C1 segment of cervical spinal cord (tissue), 14 donors: ENCODE measurements at regions not wholly inside any gene's neighbourhood (a gene's known extent, or its start where the extent isn't known, plus 50 kb on each side); places are given as distances from the start of the nearest gene placed in this dataset.
"Not testable (repeated sequence)": the region's sequence is repeated elsewhere in the genome, so short reads cannot be mapped to it uniquely, and the experiment has no call there.

ENCODE experiments used
- DNase-seq, 14 donors: peaks; one replicate each; lab custom pipeline; 2025; lab: John Stamatoyannopoulos, UW

DNA sequence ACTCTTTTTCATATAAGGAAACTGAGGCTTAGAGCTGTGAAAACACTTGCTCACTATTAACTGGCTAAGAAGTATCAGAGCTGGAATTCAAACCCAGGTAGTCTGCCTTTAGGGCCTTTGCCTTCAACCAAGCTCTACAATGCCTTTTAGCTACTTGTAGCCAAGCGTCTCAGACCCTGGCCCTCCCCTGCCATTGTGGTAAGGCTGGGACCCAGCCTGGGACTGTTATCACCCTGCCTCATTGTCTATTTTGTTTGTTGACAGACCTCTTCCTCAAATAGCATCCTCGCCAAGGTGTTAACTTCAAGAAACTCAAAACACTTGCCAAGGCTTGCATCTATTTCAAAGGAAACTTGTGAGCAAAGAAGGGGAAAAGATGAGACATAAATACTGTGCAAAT is 76.7 kb upstream of the CD28 start:
- no peak for DNase-seq

DNA sequence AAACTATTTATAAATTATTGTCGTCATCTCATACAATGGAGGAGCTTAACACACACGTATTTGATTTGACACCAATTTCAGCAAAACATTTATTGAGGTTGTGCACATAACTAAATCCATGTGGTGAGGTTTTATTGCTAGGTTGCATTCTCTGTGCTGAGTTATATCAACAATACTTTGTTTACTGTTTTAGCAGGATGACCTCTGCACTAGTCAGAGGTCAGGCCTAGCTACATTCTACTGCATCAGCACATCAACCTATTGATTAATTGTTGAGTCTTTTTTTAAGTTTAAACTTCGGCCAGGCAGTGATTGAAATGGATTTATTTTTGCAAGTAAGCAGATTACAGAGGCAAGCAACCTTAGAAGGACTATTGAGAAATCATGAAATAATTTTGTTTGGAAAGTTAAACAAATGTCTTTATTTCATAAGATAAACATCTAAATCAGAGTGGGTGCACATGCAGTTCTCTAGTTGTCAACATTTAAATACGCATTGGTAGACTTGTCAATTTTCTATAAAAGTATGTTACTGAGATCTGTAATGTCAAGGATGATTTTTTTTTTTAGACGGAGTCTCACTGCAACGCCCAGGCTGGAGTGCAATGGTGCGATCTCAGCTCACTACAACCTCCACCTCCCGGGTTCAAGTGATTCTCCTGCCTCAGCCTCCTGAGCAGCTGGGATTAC is 75.2 kb upstream of the CD28 start:
- no peak for DNase-seq

- DNase-seq, result peak in 5 of 14 donors; percentile 5 to 14 (median 5)
These were observed 69.6 kb upstream of the CD28 start for GRCh38 chr2:203636588-203637470.

- no peak for DNase-seq
These were observed 68.8 kb upstream of the CD28 start for GRCh38 chr2:203637471-203638167.

GRCh38 chr2:203641865-203642264 is 64.6 kb upstream of the CD28 start:
- not testable (repeated sequence) for DNase-seq

DNA sequence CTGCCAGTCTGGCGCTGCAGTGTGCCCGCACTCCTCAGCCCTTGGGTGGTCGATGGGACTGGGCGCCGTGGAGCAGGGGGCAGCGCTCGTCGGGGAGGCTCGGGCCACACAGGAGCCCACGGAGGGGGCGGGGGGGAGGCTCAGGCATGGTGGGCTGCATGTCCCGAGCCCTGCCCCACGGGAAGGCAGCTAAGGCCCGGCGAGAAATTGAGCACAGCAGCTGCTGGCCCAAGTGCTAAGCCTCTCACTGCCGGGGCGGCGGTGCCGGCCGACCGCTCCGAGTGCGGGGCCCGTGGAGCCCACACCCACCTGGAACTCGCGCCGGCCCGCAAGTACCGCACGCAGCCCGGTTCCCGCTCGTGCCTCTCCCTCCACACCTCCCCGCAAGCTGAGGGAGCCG is 63.6 kb upstream of the CD28 start:
- DNase-seq, result not testable (repeated sequence)

DNA sequence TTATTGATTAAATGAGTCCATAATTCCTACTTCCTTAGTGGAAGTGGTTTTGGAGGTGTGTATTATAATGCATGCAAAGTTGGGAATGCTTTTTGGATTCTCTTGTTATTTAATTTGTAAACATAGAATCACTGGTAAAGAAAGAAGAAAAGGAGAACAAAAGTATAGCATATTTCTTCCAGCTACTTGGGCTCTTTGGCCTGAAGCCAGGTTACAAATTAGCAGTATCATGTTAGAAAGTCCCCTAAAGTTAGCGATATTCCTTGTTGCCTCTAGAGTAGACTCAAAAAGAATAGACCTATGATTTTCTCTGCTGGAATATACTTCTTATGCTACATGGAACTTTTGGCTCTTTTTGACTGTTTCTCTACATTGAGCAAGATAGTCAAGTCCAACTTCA is 60.6 kb upstream of the CD28 start:
- DNase-seq, result no peak

GRCh38 chr2:203646266-203646864 is 60.1 kb upstream of the CD28 start:
- DNase-seq, result no peak

GRCh38 chr2:203646961-203647360 is 59.5 kb upstream of the CD28 start:
- DNase-seq, result no peak

DNA sequence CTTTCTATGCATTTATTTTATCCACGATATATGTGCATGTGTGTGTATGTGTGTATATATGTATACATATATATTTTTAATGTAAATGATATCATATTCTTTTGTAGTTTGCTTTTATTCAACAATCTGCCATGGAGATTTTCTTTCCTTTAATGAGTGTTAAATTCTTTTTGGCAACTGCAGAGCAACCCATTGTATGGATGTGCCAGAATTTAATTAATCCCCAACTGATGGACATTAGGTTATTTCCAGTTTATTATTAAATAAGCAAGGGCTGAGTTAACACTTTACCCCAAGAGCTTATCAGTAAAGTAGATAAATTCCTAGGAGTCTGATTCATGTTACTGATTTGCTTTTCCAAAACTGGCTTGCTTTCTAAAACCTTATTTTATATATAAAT is 58.9 kb upstream of the CD28 start:
- DNase-seq, result no peak

DNA sequence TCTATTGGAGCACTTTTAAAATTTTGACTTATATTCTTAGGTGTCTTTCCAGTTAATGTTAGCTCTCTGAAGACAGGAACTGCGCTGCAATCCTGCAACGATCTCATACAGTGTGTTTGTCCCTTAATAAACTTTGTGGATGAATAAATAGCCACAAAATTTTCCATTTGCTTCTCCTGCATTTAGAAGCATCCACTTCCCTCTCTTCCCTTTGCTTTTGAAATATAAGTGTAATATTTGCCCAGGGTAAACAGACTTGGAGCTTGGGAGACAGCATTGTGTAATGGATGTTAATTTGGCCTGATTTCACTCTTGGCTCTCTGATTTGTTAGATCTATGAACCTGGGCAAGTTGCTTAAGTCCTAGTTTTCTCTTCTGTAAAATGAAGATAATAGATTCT is 58.2 kb upstream of the CD28 start:
- DNase-seq, result no peak

- DNase-seq, result no peak
These were observed 57.1 kb upstream of the CD28 start for GRCh38 chr2:203649176-203649814.

- DNase-seq, result peak in 2 of 14 donors; percentile 29 to 33
These were observed 55.4 kb upstream of the CD28 start for GRCh38 chr2:203650860-203651613.

- no peak for DNase-seq
These were observed 54.8 kb upstream of the CD28 start for GRCh38 chr2:203651621-203652020.

GRCh38 chr2:203654826-203655225 is 51.6 kb upstream of the CD28 start:
- DNase-seq, result no peak

DNA sequence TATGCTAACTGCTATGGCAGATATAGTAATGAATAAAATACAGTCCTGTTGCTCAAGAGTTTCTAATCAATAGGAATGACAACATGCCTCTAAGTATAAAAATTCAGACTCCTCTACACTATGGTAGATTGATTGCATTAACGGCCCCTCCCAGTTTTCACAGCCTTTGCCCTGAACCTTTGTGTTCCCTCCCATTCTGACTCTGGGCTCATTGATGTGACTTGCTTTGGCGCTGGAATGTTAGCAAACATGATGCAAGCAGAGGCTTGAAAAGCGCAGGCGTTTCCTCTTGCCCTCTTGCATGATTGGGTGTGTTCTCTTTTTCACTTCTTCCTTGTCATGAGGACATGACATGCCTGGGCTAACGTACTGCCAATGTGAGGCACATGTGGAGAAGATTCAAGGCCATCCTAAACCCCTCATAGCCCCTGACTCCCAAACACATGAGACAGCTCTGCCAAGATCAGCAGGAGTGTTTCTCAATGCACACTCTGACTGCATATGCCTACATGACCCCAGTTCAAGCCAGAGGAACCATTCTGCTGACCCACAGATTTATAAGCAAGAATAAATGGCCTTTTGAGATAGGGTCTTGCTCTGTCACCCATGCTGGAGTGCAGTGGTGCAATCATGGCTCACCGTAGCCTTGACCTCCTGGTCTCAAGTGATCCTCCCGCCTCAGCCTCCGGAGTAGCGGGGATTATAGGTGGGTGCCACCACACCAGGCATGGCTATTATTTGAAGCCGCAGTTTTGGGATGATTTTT is 49.7 kb upstream of the CD28 start:
- peak in 7 of 14 donors; percentile 8 to 54 (median 32) for DNase-seq
